KMS-11 (cell line): ENCODE measurements at regions not wholly inside any gene's neighbourhood (a gene's known extent, or its start where the extent isn't known, plus 50 kb on each side); places are given as distances from the start of the nearest gene placed in this dataset.
A peak's percentile ranks its signal among the peaks of the same experiment; 100 is the strongest.

Experiments used
- H2AFZ ChIP-seq: fragments of 200-600 bp; sonication (generic); 2 replicates; pipeline ENCODE4 v1.6.1; 2016; ENCODE audit warnings: antibody characterized with exemption, mixed run types, low read depth
- H3K27ac ChIP-seq: fragments of 200-600 bp; sonication (generic); 2 replicates; pipeline ENCODE4 v1.6.1; 2016; ENCODE audit warnings: mild to moderate bottlenecking, mixed run types
- H3K27me3 ChIP-seq: fragments of 200-600 bp; sonication (generic); 2 replicates; pipeline ENCODE4 v1.6.1; 2017; ENCODE audit warnings: mild to moderate bottlenecking, low read depth, mixed run types, moderate library complexity; ENCODE audit not compliant: insufficient read depth
- H3K36me3 ChIP-seq: fragments of 200-600 bp; sonication (generic); 2 replicates; pipeline ENCODE4 v1.6.1; 2017; ENCODE audit warnings: mild to moderate bottlenecking, mixed run types; ENCODE audit not compliant: insufficient read depth
- H3K4me1 ChIP-seq: fragments of 200-600 bp; sonication (generic); 2 replicates; pipeline ENCODE4 v1.6.1; 2016; ENCODE audit warnings: mild to moderate bottlenecking, low read depth, mixed run types; ENCODE audit not compliant: poor library complexity, severe bottlenecking
- H3K4me2 ChIP-seq: fragments of 200-600 bp; sonication (generic); 2 replicates; pipeline ENCODE4 v1.7.0; 2016; ENCODE audit warnings: mild to moderate bottlenecking, mixed run types
- H3K4me3 ChIP-seq: fragments of 200-600 bp; sonication (generic); IDR thresholded peaks from 2 replicates; pipeline ENCODE4 v1.6.1; 2017; ENCODE audit warnings: low read depth, low read length, mixed read lengths; ENCODE audit not compliant: insufficient read depth
- H3K79me2 ChIP-seq: fragments of 200-600 bp; sonication (generic); 2 replicates; pipeline ENCODE4 v1.6.1; 2016; ENCODE audit warnings: low read depth, mixed run types; ENCODE audit not compliant: insufficient read depth
- H3K9ac ChIP-seq: fragments of 200-600 bp; sonication (generic); 2 replicates; pipeline ENCODE4 v1.6.1; 2016; ENCODE audit warnings: mild to moderate bottlenecking, mixed run types
- H4K20me1 ChIP-seq: fragments of 200-600 bp; sonication (generic); 2 replicates; pipeline ENCODE4 v1.6.1; 2016; ENCODE audit warnings: mild to moderate bottlenecking, mixed run types; ENCODE audit not compliant: insufficient read depth
- CTCF ChIP-seq: fragments of 200-600 bp; sonication (generic); conservative IDR thresholded peaks from 2 replicates; pipeline ENCODE4 v1.6.1; 2017; ENCODE audit warnings: low read depth, mild to moderate bottlenecking, antibody characterized with exemption, low read length, moderate library complexity, mixed read lengths

- Histone ChIP-seq H2AFZ (peak overlapping the region; percentile 20; the same call in 1 of the 2 replicates), H3K79me2 (no peaks in the 10 kb centered on the region), H3K4me3 (no peak overlapping the region), H3K27ac (no peak overlapping the region), H3K36me3 (no peaks in the 10 kb centered on the region), H3K4me2 (peak overlapping the region; percentile 37), H4K20me1 (no peaks in the 10 kb centered on the region), H3K27me3 (no peaks in the 10 kb centered on the region), H3K4me1 (peaks cover 55% of the 10 kb centered on the region), H3K9ac (no peak overlapping the region)
- no peak for TF ChIP-seq CTCF
Observed at GRCh38 chr15:38068626-38069391, 134.4 kb downstream of the TMCO5A start.

GRCh38 chr15:38069511-38070011, 135.1 kb downstream of the TMCO5A start:
- Histone ChIP-seq H4K20me1 (no peaks in the 10 kb centered on the region), H3K27ac (no peak overlapping the region), H3K36me3 (no peaks in the 10 kb centered on the region), H3K4me2 (peak overlapping the region; percentile 37), H3K4me3 (no peak overlapping the region), H2AFZ (peak overlapping the region; percentile 20; the same call in 1 of the 2 replicates), H3K27me3 (no peaks in the 10 kb centered on the region), H3K9ac (no peak overlapping the region), H3K4me1 (peaks cover 63% of the 10 kb centered on the region), H3K79me2 (no peaks in the 10 kb centered on the region)
- TF ChIP-seq CTCF: no peak

GRCh38 chr15:38070778-38071177, 136.3 kb downstream of the TMCO5A start:
- no peak overlapping the region for H3K4me3 ChIP-seq
- H4K20me1 ChIP-seq: no peaks in the 10 kb centered on the region
- H3K9ac ChIP-seq: no peak overlapping the region
- H3K27me3 ChIP-seq: no peaks in the 10 kb centered on the region
- H3K4me1 ChIP-seq: peaks cover 66% of the 10 kb centered on the region
- no peaks in the 10 kb centered on the region for H3K79me2 ChIP-seq
- no peak overlapping the region for H3K27ac ChIP-seq
- H3K4me2 ChIP-seq: no peak overlapping the region
- H3K36me3 ChIP-seq: no peaks in the 10 kb centered on the region
- no peak for TF ChIP-seq CTCF
- no peak overlapping the region for H2AFZ ChIP-seq

GRCh38 chr15:38071211-38071972, 137.0 kb downstream of the TMCO5A start:
- no peaks in the 10 kb centered on the region for H4K20me1 ChIP-seq
- H3K4me3 ChIP-seq: no peak overlapping the region
- peak overlapping the region; percentile 99 for H3K27ac ChIP-seq
- no peaks in the 10 kb centered on the region for H3K27me3 ChIP-seq
- no peaks in the 10 kb centered on the region for H3K79me2 ChIP-seq
- no peaks in the 10 kb centered on the region for H3K36me3 ChIP-seq
- no peak overlapping the region for H3K9ac ChIP-seq
- peaks cover 66% of the 10 kb centered on the region for H3K4me1 ChIP-seq
- TF ChIP-seq CTCF: no peak
- H3K4me2 ChIP-seq: peak overlapping the region; percentile 98
- peak overlapping the region; percentile 96; the same call in 1 of the 2 replicates for H2AFZ ChIP-seq
